ENCODE measurements at regions not wholly inside any gene's neighbourhood (a gene's known extent, or its start where the extent isn't known, plus 50 kb on each side); places are given as distances from the start of the nearest gene placed in this dataset.
A peak's percentile ranks its signal among the peaks of the same experiment; 100 is the strongest.

DNA sequence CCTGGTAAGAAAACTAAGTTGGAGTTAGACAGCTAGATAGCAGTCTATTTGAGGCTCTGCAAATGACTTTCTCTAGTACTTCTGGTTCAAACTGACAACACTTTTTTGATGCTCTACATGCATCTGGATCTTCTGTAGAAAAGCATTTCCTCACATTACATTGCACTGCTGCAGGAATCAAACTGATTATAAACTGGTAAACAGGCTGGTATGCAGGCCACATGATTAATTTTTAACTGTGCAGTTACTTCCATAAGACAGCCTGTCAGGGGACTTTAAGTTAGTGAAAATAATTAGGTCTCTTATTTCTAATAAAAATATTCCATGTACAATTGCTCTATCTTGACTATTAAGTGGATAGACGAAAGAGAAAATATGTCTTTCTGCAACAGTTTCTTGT is 550.0 kb upstream of the ALCAM start:
- DNase-seq (ENCODE audit: extremely low spot score): no peak
- no peak for TF ChIP-seq CTBP1 (IDR thresholded peaks at IDR 0.05; ENCODE audit: borderline replicate concordance)
- TF ChIP-seq TARDBP (IDR thresholded peaks at IDR 0.05): no peak
- POLR2A ChIA-PET: no interaction called here
- CTCF ChIA-PET: no interaction called here

DNA sequence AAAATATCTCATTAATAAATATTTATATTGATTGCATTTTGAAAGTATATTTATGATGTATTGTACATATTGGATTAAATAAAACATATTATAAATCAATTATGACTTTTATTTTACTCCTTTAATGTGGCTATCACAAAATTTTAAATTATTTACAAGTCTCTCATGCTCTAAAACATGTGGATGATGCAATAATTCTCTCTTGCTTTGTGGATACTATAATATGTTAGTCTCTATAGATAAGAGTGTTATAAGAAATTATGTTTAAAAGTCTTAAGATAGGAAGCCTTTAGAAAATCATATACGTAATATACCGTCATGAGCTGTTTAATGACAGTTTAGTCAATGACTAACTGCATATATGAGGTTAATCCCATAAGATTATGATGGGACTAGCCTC is 547.4 kb upstream of the ALCAM start:
- no peak for DNase-seq (ENCODE audit: extremely low spot score)
- TF ChIP-seq HDGF (IDR thresholded peaks at IDR 0.05; ENCODE audit: borderline replicate concordance) (no peak), TARDBP (IDR thresholded peaks at IDR 0.05) (no peak)
- POLR2A ChIA-PET: no interaction called here
- CTCF ChIA-PET: no interaction called here

DNA sequence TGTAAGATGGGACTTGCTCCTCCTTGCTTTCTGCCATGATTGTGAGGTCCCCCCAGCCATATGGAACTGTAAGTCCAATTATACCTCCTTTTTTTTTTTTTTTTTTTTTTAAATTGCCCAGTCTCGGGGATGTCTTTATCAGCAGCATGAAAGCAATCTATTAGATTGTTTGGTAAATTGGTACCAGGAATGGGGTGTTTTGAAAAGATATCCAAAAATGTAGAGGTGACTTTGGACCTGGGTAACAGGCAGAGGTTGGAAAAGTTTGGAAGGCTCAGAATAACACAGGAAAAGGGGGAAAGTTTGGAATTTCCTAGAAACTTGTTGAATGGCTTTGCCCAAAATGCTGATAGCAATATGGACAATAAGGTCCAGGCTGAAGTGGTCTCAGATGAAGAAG is 545.8 kb upstream of the ALCAM start:
- DNase-seq (ENCODE audit: extremely low spot score): no peak
- TF ChIP-seq FOXM1 (IDR thresholded peaks at IDR 0.05; ENCODE audit: borderline replicate concordance): no peak
- TF ChIP-seq SP1 (IDR thresholded peaks at IDR 0.05): no peak
- no peak for TF ChIP-seq FOXA1 (IDR thresholded peaks at IDR 0.05)
- TF ChIP-seq BHLHE40 (IDR thresholded peaks at IDR 0.05; ENCODE audit: borderline replicate concordance): no peak
- TF ChIP-seq ARNT (IDR thresholded peaks at IDR 0.05): no peak
- no peak for TF ChIP-seq L3MBTL2 (conservative IDR thresholded peaks at IDR 0.05)
- TF ChIP-seq TARDBP (IDR thresholded peaks at IDR 0.05): no peak
- TF ChIP-seq, protein P1, sequence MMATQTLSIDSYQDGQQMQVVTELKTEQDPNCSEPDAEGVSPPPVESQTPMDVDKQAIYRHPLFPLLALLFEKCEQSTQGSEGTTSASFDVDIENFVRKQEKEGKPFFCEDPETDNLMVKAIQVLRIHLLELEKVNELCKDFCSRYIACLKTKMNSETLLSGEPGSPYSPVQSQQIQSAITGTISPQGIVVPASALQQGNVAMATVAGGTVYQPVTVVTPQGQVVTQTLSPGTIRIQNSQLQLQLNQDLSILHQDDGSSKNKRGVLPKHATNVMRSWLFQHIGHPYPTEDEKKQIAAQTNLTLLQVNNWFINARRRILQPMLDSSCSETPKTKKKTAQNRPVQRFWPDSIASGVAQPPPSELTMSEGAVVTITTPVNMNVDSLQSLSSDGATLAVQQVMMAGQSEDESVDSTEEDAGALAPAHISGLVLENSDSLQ (IDR thresholded peaks at IDR 0.05): no peak
- no peak for TF ChIP-seq CTBP1 (IDR thresholded peaks at IDR 0.05; ENCODE audit: borderline replicate concordance)
- TF ChIP-seq SUZ12 (IDR thresholded peaks at IDR 0.05): no peak
- TF ChIP-seq ZNF384 (IDR thresholded peaks at IDR 0.05): no peak
- TF ChIP-seq FOXK2 (IDR thresholded peaks at IDR 0.05): no peak
- TF ChIP-seq ELF4 (IDR thresholded peaks at IDR 0.05): no peak
- no peak for TF ChIP-seq NFRKB (IDR thresholded peaks at IDR 0.05)
- no peak for TF ChIP-seq HDGF (IDR thresholded peaks at IDR 0.05; ENCODE audit: borderline replicate concordance)
- TF ChIP-seq LEF1 (IDR thresholded peaks at IDR 0.05; ENCODE audit: borderline replicate concordance): no peak
- ChIA-PET POLR2A (no interaction called here), CTCF (no interaction called here)

DNA sequence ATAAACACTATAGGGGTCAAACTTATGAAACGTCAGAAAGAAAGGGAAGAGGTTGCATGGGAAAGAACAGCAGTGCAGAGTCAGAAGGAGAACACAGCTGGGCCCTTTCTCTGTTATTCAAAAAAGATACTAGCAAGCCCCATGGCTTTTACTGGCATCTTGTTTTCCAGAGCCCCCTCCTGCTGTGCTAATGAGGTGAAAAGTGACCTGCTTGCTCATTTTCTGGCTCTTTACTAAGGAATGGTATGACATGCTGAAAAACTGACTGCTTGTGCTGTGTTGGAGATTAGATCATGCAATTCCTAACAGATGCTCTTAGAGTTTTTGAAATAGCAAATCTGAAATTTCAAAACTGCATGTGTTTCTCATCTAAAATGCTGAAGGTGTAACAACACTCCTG is 541.6 kb upstream of the ALCAM start:
- TF ChIP-seq FOXM1 (IDR thresholded peaks at IDR 0.05; ENCODE audit: borderline replicate concordance) (no peak), LEF1 (IDR thresholded peaks at IDR 0.05; ENCODE audit: borderline replicate concordance) (no peak)
- peak; percentile 42 for DNase-seq (ENCODE audit: extremely low spot score)
- ChIA-PET POLR2A (no interaction called here), CTCF (no interaction called here)

DNA sequence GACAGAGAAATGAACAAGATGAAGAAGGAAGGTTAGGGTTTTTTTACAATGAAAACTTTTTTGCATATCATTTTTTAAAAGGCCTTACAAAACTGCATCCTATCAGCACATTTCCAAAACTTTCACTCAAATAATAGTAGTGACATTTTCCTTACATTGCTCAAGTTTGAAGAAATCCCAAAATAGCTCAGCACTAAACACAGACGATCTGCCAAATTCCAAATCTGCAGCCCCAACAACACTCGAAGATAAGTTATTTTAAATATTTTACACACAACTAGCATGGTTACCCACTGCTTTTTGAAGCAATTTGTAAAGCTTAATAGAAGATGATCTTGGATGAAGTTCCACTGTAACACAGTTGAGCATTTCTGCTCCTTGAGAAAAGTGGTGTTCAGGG is 535.6 kb upstream of the ALCAM start:
- ChIA-PET CTCF (no interaction called here), POLR2A (no interaction called here)
- DNase-seq (ENCODE audit: extremely low spot score): no peak
- TF ChIP-seq, protein P1 (IDR thresholded peaks at IDR 0.05): no peak
- TF ChIP-seq L3MBTL2 (conservative IDR thresholded peaks at IDR 0.05) (no peak), BHLHE40 (IDR thresholded peaks at IDR 0.05; ENCODE audit: borderline replicate concordance) (no peak), NFRKB (IDR thresholded peaks at IDR 0.05) (no peak), ZNF384 (IDR thresholded peaks at IDR 0.05) (no peak), CTBP1 (IDR thresholded peaks at IDR 0.05; ENCODE audit: borderline replicate concordance) (no peak), HDGF (IDR thresholded peaks at IDR 0.05; ENCODE audit: borderline replicate concordance) (no peak), FOXA1 (IDR thresholded peaks at IDR 0.05) (no peak), SP1 (IDR thresholded peaks at IDR 0.05) (no peak), FOXK2 (IDR thresholded peaks at IDR 0.05) (no peak)

DNA sequence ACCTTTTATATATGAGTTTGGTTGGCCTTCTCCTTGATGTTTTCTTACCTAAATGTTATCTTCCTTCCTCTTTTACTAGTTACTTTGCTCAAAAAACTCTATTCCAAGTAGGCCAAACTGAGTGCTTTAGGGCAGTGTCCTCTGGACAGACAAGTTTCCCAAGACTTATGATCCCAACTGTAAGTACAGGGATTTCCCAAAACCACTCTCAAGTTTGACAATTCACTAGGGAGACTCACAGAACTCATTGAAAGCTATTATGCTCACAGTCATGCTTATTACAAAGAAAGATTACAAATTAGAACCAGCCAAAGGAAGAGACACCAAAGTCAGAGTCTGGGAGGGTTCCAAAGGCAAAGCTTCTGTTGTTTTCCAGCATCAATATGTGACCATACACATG is 534.2 kb upstream of the ALCAM start:
- DNase-seq (ENCODE audit: extremely low spot score): no peak
- no peak for TF ChIP-seq SP1 (IDR thresholded peaks at IDR 0.05)
- TF ChIP-seq NFRKB (IDR thresholded peaks at IDR 0.05): no peak
- TF ChIP-seq TARDBP (IDR thresholded peaks at IDR 0.05): no peak
- TF ChIP-seq L3MBTL2 (conservative IDR thresholded peaks at IDR 0.05): no peak
- TF ChIP-seq FOXA1 (IDR thresholded peaks at IDR 0.05): no peak
- no peak for TF ChIP-seq FOXK2 (IDR thresholded peaks at IDR 0.05)
- no peak for TF ChIP-seq ZNF384 (IDR thresholded peaks at IDR 0.05)
- no peak for TF ChIP-seq FOXM1 (IDR thresholded peaks at IDR 0.05; ENCODE audit: borderline replicate concordance)
- ChIA-PET CTCF (no interaction called here), POLR2A (no interaction called here)

DNA sequence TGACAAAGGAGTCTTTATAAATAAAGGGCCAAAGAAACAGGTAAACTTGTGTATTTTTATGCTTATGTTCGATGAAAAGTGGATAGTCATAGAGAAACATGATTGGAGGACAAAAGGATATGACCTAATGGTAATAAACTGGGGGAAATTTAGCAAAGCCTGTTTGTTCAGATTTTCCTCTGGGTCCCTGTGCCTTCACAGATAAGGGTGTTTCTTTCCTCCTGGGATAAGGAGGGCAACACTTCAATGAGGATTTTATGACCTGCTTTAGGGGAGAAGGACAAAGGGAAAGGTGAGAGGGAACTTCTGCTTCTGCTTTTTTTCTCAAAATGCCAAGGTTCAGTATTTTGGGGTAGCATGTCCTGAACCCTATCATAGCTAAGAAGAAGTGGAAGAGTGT is 531.3 kb upstream of the ALCAM start:
- DNase-seq (ENCODE audit: extremely low spot score): no peak
- CTCF ChIA-PET: no interaction called here
- TF ChIP-seq FOXK2 (IDR thresholded peaks at IDR 0.05): no peak
- TF ChIP-seq HDGF (IDR thresholded peaks at IDR 0.05; ENCODE audit: borderline replicate concordance): no peak
- TF ChIP-seq ZNF384 (IDR thresholded peaks at IDR 0.05): 0 out of 2 replicates have a peak, but pooled peaks have one; percentile 18
- no peak for TF ChIP-seq TARDBP (IDR thresholded peaks at IDR 0.05)
- no peak for TF ChIP-seq ARNT (IDR thresholded peaks at IDR 0.05)
- no peak for TF ChIP-seq L3MBTL2 (conservative IDR thresholded peaks at IDR 0.05)
- no peak for TF ChIP-seq NFRKB (IDR thresholded peaks at IDR 0.05)
- POLR2A ChIA-PET: no interaction called here

DNA sequence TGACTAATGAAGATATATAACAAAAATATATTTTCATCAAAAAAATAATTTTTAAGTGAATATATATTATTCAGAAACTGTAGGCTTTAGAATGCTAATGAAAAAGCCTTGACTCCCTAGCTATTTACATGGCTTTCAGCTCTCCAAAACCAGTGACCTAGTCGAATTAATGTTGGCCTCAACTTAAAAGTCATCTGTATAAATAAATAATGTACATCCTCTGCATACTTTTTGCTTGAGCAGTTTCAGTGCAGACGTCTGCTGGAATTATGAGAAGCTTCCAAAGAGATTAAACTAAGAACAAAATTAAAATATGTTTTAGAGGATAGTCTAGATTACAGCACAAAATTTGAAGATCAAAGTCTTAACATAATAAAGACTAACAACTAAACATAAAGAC is 520.4 kb upstream of the ALCAM start:
- no peak for DNase-seq (ENCODE audit: extremely low spot score)
- POLR2A ChIA-PET: no interaction called here
- CTCF ChIA-PET: no interaction called here
- no peak for TF ChIP-seq SUZ12 (IDR thresholded peaks at IDR 0.05)
- no peak for TF ChIP-seq BHLHE40 (IDR thresholded peaks at IDR 0.05; ENCODE audit: borderline replicate concordance)
- no peak for TF ChIP-seq L3MBTL2 (conservative IDR thresholded peaks at IDR 0.05)
- no peak for TF ChIP-seq ELF4 (IDR thresholded peaks at IDR 0.05)
- no peak for TF ChIP-seq FOXK2 (IDR thresholded peaks at IDR 0.05)
- TF ChIP-seq FOXM1 (IDR thresholded peaks at IDR 0.05; ENCODE audit: borderline replicate concordance): no peak
- TF ChIP-seq NFRKB (IDR thresholded peaks at IDR 0.05): no peak
- TF ChIP-seq SP1 (IDR thresholded peaks at IDR 0.05): no peak
- no peak for TF ChIP-seq ARNT (IDR thresholded peaks at IDR 0.05)
- no peak for TF ChIP-seq TARDBP (IDR thresholded peaks at IDR 0.05)
- no peak for TF ChIP-seq ZNF384 (IDR thresholded peaks at IDR 0.05)
- TF ChIP-seq HDGF (IDR thresholded peaks at IDR 0.05; ENCODE audit: borderline replicate concordance): no peak
- TF ChIP-seq, protein P1 (IDR thresholded peaks at IDR 0.05): no peak
- TF ChIP-seq LEF1 (IDR thresholded peaks at IDR 0.05; ENCODE audit: borderline replicate concordance): no peak
- no peak for TF ChIP-seq CTBP1 (IDR thresholded peaks at IDR 0.05; ENCODE audit: borderline replicate concordance)
- TF ChIP-seq FOXA1 (IDR thresholded peaks at IDR 0.05): no peak

All from HEK293T (cell line).